Neural cell (in vitro differentiated cells): ENCODE measurements at regions not wholly inside any gene's neighbourhood (a gene's known extent, or its start where the extent isn't known, plus 50 kb on each side); places are given as distances from the start of the nearest gene placed in this dataset.

ENCODE experiments used
- CTCF ChIP-seq: fragments of 450-650 bp; IDR thresholded peaks from 2 replicates; pipeline ENCODE4 v1.5.1; 2014; ENCODE audit warnings: antibody characterized with exemption, mild to moderate bottlenecking, moderate library complexity; ENCODE audit not compliant: poor library complexity, severe bottlenecking
- EP300 ChIP-seq: fragments of 450-650 bp; conservative IDR thresholded peaks from 2 replicates; pipeline ENCODE4 v1.6.1; 2014; ENCODE audit warnings: antibody characterized with exemption, mild to moderate bottlenecking, moderate library complexity; ENCODE audit not compliant: poor library complexity, severe bottlenecking
- EZH2 ChIP-seq: fragments of 200-600, 300-800 bp; shearing (Covaris generic), sonication (generic); IDR thresholded peaks from 2 replicates; pipeline ENCODE4 v1.6.1; 2014; ENCODE audit warnings: antibody characterized with exemption, low read length, borderline replicate concordance, mild to moderate bottlenecking; ENCODE audit not compliant: insufficient read depth, poor library complexity, severe bottlenecking
- POLR2AphosphoS5 ChIP-seq: IDR thresholded peaks from 2 replicates; pipeline ENCODE4 v1.6.1; 2012
- REST ChIP-seq: IDR thresholded peaks from 2 replicates; pipeline ENCODE4 v1.6.1; 2012; ENCODE audit warnings: borderline replicate concordance
- SMC3 ChIP-seq: fragments of 450-650 bp; conservative IDR thresholded peaks from 2 replicates; pipeline ENCODE4 v1.6.1; 2014; ENCODE audit warnings: antibody characterized with exemption, mild to moderate bottlenecking, moderate library complexity; ENCODE audit not compliant: poor library complexity
- TAF1 ChIP-seq: IDR thresholded peaks from 2 replicates; pipeline ENCODE4 v1.6.1; 2012; ENCODE audit warnings: low read depth

- TF ChIP-seq CTCF (no peak), EZH2 (no peak), TAF1 (no peak), REST (no peak), POLR2AphosphoS5 (no peak), SMC3 (no peak), EP300 (no peak)
Measured at GRCh38 chr16:50986453-50986852, 164.6 kb downstream of the SALL1 start.
